A549 (cell line): ENCODE measurements at regions not wholly inside any gene's neighbourhood (a gene's known extent, or its start where the extent isn't known, plus 50 kb on each side); places are given as distances from the start of the nearest gene placed in this dataset.

Experiments used
- BHLHE40 ChIP-seq: IDR thresholded peaks from 2 replicates; pipeline ENCODE4 v1.6.1; 2012; ENCODE audit warnings: low read depth, low read length, inconsistent platforms
- CBX2 ChIP-seq: fragments of 200-600 bp; sonication (generic); IDR thresholded peaks from 2 replicates; pipeline ENCODE4 v1.6.1; 2016; ENCODE audit warnings: low read depth, mild to moderate bottlenecking, borderline replicate concordance
- CEBPB ChIP-seq, 2 experiments: fragments of >200 bp in 1 of 2; sonication (Bioruptor Twin) in 1 of 2; formaldehyde crosslinking in 1 of 2; IDR thresholded peaks; 2 replicates each; pipeline ENCODE4 v1.6.1; 2012 to 2016
- CHD4 ChIP-seq: fragments of 200-600 bp; sonication (generic); IDR thresholded peaks from 2 replicates; pipeline ENCODE4 v1.6.1; 2016; ENCODE audit warnings: antibody characterized with exemption, mild to moderate bottlenecking, borderline replicate concordance
- FOSL2 ChIP-seq, 2 experiments: fragments of 450-650 bp in 1 of 2; fragments of >200 bp in 1 of 2; sonication (Bioruptor Twin) in 1 of 2; formaldehyde crosslinking; IDR thresholded peaks; 2 replicates each; pipeline versions ENCODE4 v1.5.0 to v1.6.1; 2016 to 2020; ENCODE audit warnings: mild to moderate bottlenecking in 1 of 2, moderate library complexity in 1 of 2
- JUNB ChIP-seq: fragments of >200 bp; sonication (Bioruptor Twin); formaldehyde crosslinking; IDR thresholded peaks from 2 replicates; pipeline ENCODE4 v1.6.1; 2016
- POLR2A ChIP-seq: IDR thresholded peaks from 2 replicates; pipeline ENCODE4 v1.6.1; 2012; ENCODE audit warnings: mild to moderate bottlenecking, low read length
- SREBF2 ChIP-seq: fragments of 450-650 bp; IDR thresholded peaks from 2 replicates; pipeline ENCODE4 v1.6.1; 2014; ENCODE audit warnings: mild to moderate bottlenecking, moderate library complexity
- ZNF302 ChIP-seq: fragments of 250-450 bp; sonication (Bioruptor Pico); IDR thresholded peaks from 2 replicates; pipeline ENCODE4 v1.9.0; 2021; ENCODE audit warnings: inconsistent platforms, mild to moderate bottlenecking, moderate library complexity
- TF ChIP-seq, protein P1 (sequence below): fragments of 250-450 bp; sonication (Bioruptor Pico); IDR thresholded peaks from 2 replicates; pipeline ENCODE4 v1.5.0; 2020; ENCODE audit warnings: low read depth, mild to moderate bottlenecking, moderate library complexity
- TF ChIP-seq, protein P2 (sequence below): fragments of >200 bp; sonication (Bioruptor Twin); formaldehyde crosslinking; IDR thresholded peaks from 3 replicates; pipeline ENCODE4 v1.5.1; 2016
- TF ChIP-seq, protein P3 (sequence below): IDR thresholded peaks from 2 replicates; pipeline ENCODE4 v1.6.1; 2012; ENCODE audit warnings: low read depth, borderline replicate concordance

DNA sequence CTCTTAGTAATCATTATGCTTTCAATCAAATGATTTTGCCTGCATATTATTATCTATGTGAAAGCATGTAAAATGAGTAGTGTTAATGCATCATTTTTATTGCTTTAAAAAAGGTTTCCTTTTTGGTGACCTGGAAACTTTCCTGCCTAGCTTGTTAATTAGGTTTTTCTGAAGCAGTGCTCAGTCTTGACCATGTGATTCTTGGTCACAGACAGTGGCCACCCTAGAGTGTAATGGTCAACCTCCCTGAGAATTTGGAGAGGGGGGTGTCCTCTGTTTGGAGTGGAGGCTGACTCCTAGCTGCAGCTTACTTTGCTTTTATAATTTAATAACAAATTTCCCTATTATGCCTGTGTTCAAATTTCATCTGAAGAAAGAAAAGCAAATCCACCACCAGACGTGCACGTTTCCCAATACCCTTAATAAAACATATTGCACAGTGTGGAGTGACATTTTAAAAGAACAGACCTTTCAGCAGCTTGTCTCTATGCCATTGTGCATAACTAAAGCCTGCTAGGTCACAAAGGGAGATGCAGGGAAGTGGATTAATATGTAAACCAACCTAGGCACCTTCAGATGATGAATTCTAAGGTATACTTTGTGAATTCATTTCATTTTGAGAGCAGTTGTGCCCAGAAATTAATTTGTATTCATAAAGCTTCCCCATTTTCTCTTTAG is 130.6 kb downstream of the RPRM start:
- TF ChIP-seq POLR2A (no peak), FOSL2 (IDR thresholded peaks at IDR 0.05) (no peak), FOSL2 (CRISPR knock-in tag; IDR thresholded peaks at IDR 0.05) (no peak), ZNF302 (CRISPR knock-in tag) (no peak), SREBF2 (no peak), JUNB (no peak), CHD4 (no peak), BHLHE40 (no peak), CBX2 (no peak), CEBPB (IDR thresholded peaks at IDR 0.05) (no peak)
- TF ChIP-seq, protein P1, sequence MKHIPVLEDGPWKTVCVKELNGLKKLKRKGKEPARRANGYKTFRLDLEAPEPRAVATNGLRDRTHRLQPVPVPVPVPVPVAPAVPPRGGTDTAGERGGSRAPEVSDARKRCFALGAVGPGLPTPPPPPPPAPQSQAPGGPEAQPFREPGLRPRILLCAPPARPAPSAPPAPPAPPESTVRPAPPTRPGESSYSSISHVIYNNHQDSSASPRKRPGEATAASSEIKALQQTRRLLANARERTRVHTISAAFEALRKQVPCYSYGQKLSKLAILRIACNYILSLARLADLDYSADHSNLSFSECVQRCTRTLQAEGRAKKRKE (CRISPR knock-in tag) = no peak
- TF ChIP-seq, protein P2, sequence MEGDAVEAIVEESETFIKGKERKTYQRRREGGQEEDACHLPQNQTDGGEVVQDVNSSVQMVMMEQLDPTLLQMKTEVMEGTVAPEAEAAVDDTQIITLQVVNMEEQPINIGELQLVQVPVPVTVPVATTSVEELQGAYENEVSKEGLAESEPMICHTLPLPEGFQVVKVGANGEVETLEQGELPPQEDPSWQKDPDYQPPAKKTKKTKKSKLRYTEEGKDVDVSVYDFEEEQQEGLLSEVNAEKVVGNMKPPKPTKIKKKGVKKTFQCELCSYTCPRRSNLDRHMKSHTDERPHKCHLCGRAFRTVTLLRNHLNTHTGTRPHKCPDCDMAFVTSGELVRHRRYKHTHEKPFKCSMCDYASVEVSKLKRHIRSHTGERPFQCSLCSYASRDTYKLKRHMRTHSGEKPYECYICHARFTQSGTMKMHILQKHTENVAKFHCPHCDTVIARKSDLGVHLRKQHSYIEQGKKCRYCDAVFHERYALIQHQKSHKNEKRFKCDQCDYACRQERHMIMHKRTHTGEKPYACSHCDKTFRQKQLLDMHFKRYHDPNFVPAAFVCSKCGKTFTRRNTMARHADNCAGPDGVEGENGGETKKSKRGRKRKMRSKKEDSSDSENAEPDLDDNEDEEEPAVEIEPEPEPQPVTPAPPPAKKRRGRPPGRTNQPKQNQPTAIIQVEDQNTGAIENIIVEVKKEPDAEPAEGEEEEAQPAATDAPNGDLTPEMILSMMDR = no peak
- TF ChIP-seq, protein P3, sequence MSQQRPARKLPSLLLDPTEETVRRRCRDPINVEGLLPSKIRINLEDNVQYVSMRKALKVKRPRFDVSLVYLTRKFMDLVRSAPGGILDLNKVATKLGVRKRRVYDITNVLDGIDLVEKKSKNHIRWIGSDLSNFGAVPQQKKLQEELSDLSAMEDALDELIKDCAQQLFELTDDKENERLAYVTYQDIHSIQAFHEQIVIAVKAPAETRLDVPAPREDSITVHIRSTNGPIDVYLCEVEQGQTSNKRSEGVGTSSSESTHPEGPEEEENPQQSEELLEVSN = no peak
